Renal pelvis (tissue), 1 donor: ENCODE measurements at regions not wholly inside any gene's neighbourhood (a gene's known extent, or its start where the extent isn't known, plus 50 kb on each side); places are given as distances from the start of the nearest gene placed in this dataset.

ENCODE experiments used
- DNase-seq: peaks from one replicate; pipeline ENCODE4 v3.0.0-alpha.2; 2013

DNA sequence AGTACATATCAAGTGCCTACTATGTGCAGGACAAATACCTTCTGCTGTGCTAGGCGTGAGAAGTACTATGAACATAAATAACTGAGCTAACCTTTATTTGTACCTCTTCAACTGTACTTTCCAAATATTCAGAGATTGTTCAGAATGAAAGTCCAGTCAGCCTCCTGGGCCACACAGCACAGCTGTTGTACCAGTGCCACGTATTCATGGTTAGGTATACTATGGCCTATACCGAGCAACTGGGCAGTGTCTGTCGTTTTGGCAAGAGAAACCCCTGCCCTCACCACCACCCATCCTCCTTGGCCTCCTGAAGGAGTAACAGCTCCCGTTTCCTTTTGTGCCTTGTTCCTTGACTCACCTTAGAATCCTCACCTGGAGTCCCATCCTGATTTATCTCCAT is 53.0 kb downstream of the RASSF10 start:
- DNase-seq, result no peak

DNA sequence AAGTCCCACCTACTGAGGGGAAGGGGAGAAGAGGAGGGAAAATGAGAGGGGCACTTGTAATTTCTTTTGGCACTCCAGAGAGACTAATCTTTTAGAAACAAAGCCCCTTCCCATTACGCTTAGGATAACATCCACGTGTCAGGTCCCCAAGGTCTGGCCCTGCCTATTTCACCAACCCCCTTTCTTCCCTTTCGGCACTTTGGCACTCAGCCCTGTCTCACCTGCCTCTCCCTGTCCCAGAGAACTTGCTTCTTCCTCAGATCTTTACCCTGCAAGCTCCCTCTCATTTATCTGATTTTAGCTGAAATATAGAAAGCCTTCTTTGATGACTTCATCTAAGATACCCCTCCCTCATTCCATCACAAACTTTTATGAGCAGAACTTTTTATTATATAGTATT is 55.5 kb downstream of the RASSF10 start:
- DNase-seq, result no peak

- DNase-seq, result no peak
These were observed 56.2 kb downstream of the RASSF10 start for GRCh38 chr11:13065200-13065787.

DNA sequence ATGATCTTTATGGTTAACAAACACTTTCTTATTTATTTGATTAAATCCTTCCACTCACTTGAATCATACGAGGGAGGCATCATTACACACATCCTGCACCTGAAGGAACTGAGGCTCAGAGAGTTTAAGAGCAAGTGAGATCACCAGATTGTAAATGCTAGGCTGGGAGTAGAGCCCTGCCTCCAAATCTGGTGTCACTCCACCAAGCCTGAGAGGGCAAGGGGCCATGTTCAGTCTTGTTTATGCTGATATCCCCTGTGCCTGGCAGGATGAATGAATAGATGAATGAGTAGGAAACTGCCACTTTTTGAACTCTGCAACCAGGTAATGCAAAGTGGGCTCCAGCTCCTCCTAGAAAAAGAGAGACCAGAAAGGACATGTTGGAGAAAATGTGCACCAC is 59.1 kb downstream of the RASSF10 start:
- DNase-seq, result no peak

DNA sequence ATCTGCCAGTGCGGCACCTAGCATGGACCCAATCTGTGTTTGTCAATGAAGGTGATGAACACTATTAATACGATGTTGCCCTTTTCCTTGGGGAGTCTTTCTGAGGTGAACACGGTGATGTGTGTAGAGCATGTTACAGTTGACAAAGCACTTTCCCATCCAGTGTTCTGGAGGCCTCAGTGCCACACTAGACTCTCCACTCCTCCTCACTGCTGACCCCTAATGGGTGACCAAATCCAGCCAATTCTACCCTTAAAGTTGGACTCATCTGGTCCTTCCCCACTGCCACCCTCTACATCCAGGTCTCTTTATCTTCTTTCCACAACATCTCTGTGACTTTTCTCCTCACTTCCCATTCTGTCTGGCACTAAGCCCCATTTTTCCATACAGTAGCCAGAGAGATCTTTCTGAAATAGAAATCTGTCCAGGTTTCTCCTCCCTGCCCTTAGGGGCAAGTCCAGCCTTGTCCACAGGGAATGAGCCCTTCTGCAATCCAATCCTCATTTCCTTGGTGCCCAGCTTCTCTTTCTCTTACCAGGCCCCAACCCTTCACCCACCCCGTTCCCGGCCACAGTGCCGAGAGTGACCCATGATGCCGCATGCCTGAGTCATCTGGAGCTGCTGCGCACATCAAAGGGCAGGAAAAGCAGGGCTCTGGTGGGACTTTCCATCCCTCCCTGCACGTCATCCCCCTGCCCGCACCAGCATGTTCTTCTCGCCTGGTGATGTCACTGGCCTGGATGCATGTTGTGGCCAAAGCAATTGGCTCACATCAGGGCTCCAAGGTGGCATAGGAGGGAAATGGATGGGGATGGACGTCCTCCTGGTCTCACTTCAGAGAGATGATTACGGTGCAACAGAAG is 64.2 kb downstream of the RASSF10 start:
- no peak for DNase-seq

DNA sequence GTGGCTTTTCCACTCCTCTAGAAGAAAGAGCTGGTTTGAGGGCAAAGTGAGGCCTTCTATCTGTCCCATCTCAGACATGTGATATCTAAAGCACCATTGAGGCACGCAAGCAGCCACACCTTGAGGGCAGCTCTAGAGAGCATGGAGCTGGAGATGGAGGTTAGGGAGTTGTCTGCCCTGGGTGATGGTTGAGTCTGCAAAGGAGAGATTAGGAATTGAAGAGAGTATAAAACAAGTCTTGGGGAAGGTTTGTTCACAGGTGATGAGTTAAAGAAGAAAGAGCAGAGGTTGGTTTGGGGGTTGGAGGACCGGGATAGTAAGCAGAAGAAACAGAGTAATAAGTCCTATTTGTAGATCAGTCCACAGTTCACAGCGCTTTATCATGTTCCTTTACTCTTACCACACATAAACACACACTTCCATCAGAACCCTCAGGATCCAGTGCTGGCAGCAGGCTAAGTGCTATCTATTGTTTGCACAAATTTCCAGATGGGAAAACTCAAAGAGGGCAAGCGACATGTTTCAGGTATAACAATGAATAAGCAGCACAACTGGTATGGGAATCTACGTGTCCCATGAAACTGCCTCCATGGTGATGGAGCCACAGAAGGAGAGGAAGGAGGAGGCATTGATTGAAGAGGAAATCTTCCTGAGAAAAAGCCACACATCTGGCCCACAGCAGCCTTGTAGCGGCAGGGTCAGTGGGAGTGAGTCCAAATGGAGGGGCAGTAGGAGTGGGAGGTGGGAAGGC is 65.8 kb downstream of the RASSF10 start:
- no peak for DNase-seq

- DNase-seq, result no peak
These were observed 67.8 kb downstream of the RASSF10 start for GRCh38 chr11:13076961-13077360.

DNA sequence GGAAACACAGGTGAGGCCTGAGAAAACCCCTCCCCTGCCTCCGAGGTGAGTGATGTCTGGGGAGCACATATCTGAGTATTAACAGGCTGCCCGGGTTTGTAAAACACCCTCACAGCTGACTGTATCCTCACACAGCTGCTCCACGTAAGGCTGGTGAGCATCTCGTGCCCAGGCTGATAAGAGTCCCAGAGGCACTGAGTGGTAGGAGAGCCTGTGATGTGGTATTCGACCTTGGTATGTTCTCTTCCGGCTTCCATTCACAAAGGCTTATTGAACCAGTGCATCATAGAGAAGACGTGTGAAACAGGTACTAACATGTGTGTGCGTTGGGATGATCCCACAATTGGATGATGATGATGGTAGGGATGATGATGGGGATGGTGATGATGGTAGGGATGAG is 71.7 kb downstream of the RASSF10 start:
- DNase-seq, result no peak

- no peak for DNase-seq
These were observed 73.5 kb downstream of the RASSF10 start for GRCh38 chr11:13082588-13082987.

DNA sequence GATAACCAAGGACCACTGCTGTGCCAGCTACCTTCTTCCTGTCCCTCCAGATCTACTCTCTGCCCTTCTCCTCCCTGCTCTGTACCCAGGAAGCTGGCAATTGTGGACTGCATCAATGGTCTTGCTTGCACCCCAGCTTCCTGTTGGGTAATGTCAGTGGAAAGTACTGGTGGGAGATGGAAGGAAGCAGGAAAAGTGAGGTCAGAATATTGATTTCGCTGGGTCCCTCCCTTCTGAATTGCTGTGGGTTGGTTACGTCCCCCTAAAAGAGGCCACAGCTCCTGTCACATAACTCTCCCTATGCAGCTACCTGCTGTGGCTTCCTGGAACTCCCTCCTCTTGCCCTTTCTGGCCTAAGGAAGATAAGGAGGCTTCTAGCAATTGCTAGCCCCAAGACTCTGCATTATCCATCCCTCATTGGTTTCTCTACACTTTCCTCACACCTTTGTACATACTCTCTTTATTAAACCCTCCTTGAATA is 81.2 kb downstream of the RASSF10 start:
- DNase-seq, result no peak

- no peak for DNase-seq
These were observed 82.3 kb downstream of the RASSF10 start for GRCh38 chr11:13091373-13091772.

DNA sequence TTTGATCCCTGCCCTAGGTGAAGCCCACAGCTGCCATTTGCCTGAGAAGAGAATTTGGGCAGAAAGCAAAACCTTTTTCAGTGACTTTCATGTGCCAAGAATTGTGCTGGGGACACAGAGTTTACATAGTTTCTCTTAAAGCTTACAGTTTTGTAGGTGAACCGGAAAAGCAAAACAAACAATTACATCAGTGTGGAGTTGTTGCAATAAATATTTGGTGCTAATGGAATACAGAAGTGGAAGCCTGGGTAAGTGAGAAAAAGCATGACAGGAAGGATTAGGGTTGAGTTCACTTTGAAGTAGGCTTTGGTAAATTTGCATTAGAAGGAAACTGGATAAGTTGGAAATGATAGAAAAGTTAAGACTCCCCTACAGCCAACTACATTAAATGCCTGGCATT is 82.7 kb downstream of the RASSF10 start:
- DNase-seq, result no peak

- DNase-seq, result no peak
These were observed 86.0 kb downstream of the RASSF10 start for GRCh38 chr11:13094930-13095687.

DNA sequence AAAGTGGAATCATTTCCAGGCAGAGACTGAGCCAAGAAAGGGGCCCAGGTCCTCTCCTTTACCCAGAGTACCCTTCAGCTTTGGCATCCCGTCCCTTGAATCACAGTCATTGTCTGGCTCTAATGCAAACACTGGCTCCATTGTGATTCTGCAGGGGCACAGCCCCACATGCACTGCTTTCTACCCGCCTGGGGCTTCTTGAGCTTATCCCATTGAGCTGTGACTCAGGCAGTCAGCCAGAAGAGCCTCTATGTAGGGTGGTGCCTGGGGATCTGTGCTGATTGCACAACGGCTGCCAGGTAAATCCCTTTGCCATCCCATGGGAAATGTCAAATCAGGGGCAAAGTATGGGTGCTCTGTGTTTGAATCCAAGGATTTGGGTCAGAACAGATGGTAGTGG is 88.9 kb downstream of the RASSF10 start:
- no peak for DNase-seq

DNA sequence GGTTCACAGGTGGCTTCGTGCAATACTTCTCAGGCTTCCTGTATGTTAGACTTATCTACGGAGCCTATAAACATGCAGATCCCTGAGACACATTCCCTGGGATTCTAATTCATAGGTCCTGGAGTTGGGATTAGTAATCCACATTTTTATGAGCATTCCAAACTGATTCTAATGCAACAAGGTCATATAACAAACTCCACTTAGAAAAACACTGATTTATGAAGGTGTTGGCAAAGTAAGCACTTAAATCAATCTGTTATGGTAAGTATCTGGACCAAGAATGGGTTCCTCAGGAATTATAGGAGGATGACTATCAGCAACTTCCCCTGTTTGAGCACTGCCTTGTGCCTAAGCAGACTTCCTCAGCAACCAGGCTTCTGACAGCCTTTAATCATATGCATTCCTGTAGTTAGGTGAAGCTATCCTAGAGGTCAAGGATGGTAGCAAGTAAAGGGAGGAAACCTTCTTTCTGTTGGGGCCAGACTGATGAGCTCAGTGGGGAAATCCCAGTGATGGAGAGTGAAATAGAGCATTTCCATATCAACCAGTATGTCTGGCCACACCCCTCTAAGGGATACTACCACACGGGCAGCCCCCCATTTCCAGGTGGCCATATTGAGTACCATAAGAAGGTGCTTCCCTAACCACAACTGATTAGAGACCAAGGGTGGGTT is 89.6 kb downstream of the RASSF10 start:
- no peak for DNase-seq

DNA sequence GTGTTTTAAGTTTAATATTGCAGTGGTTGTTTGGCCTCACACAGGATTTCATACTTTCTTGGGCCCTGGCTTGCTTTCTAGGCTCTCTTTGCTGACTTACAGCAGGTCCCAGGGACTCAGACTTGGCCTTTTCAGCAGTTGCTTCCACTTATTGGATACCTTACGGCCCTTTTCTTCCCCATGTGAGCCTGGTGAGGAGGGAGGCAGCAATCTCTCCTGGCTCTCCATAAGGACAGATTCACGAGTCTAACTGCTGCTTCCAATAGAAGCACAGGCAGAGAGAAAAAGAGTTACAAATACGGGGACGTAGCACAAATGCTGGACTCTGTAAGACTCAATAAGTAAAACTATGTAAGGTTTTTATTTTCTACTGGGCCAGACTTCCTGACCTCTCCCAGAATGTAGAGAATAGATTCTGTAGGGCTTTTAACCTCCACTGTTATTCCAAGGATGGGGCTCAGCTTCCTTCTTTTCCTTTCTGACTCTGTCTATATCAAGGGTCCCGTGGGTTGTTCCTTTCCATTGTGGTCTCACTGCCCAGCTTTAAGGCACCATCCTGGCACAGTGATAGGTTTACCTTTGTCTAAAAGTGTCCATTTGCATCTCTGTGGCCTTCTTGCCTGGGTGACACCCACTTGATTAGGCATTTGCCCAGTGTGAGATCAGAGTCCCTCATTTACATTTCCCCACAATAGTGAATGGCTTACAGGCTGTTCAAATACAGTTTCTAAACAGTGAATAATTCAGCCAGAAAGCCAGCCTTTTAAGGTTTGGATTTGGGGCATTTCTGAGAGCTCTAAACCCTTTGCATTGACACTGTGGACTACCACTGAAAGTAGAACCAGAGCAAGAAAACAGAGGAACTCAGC is 92.8 kb downstream of the RASSF10 start:
- no peak for DNase-seq

DNA sequence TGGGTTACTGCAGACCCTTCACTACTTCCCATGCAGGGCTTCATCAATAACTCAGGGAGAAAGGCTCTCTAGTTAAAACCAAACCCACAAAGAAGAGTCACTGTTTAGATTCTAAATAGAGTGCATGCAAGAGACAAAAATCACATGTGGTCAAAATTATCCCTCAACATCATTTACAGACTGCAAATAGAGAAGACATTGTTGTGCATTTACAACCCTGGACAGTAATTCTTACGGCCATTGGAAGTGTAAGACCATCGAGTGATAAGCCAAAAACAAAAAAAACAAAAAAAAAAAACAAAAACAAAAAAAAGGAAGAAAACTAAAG is 93.4 kb downstream of the RASSF10 start:
- DNase-seq, result no peak

GRCh38 chr11:13102865-13103539 is 93.9 kb downstream of the RASSF10 start:
- no peak for DNase-seq

- DNase-seq, result no peak
These were observed 94.9 kb downstream of the RASSF10 start for GRCh38 chr11:13103962-13104554.
